ENCODE measurements at regions not wholly inside any gene's neighbourhood (a gene's known extent, or its start where the extent isn't known, plus 50 kb on each side); places are given as distances from the start of the nearest gene placed in this dataset.

- POLR2A ChIA-PET, result no interaction called here
- CTCF ChIA-PET, result no interaction called here
- DNase-seq (ENCODE audit: low read depth, low spot score), result no peak
- TF ChIP-seq SIN3A (IDR thresholded peaks at IDR 0.05; ENCODE audit: borderline replicate concordance, insufficient read depth, low read depth, low read length) (no peak), POLR2AphosphoS5 (IDR thresholded peaks at IDR 0.05; ENCODE audit: low read depth, low read length) (no peak)
- ATAC-seq, result no peak
- in situ Hi-C loops (cut with HindIII; ENCODE audit: low pct_unique_long_range_greater_than_20kb, low sequenced_read_pairs) (no loop called here), intact Hi-C loops (cut with micrococcal nuclease; ENCODE audit: unreplicated experiment) (no loop called here)
- BruUV-seq (replicated peaks), result no TSS peak
- Histone ChIP-seq H3K4me3 (ENCODE audit: low read depth in 2 of 2, low read length in 2 of 2) (no peak overlapping the region), H3K27me3 (ENCODE audit: control insufficient read depth, insufficient read depth, low read length) (no peaks in the 10 kb centered on the region), H3K27ac (ENCODE audit: low read length) (no peak overlapping the region), H3K4me1 (ENCODE audit: control insufficient read depth, insufficient read depth, low read length) (no peaks in the 10 kb centered on the region), H3K9me3 (ENCODE audit: control insufficient read depth, insufficient read depth, low read depth, low read length) (no peaks in the 10 kb centered on the region), H3K36me3 (ENCODE audit: control insufficient read depth, insufficient read depth, low read length) (no peaks in the 10 kb centered on the region)
These were observed 281.4 kb upstream of the DYNLRB2 start for GRCh38 chr16:80259290-80259805.

DNA sequence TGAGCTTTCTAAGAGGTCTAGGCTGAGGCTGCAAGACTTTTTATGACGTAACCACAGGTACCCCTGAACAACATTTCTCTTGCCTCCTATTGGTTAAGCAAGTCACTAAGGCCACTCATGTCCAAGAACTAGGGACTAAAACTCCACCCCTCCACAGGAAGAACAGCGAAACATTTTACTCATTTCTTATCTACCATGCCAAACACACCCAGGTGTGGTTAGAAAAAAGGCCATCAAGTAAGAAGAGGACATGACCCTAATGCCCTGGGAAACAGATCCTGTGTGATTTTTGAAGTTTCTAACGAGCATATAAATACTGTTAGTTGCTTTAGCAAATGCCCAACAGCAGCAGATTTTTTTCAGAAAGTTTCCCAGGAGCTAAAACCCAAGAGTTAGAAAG is 282.4 kb upstream of the DYNLRB2 start:
- BruUV-seq (replicated peaks), result no TSS peak

More for the DNA sequence above, 282.4 kb upstream of the DYNLRB2 start:
- Histone ChIP-seq H3K4me1 (ENCODE audit: control insufficient read depth, insufficient read depth, low read length) (no peaks in the 10 kb centered on the region), H3K27ac (ENCODE audit: low read length) (no peak overlapping the region), H3K4me3 (ENCODE audit: low read depth in 2 of 2, low read length in 2 of 2) (no peak overlapping the region), H3K36me3 (ENCODE audit: control insufficient read depth, insufficient read depth, low read length) (no peaks in the 10 kb centered on the region), H3K27me3 (ENCODE audit: control insufficient read depth, insufficient read depth, low read length) (no peaks in the 10 kb centered on the region), H3K9me3 (ENCODE audit: control insufficient read depth, insufficient read depth, low read depth, low read length) (no peaks in the 10 kb centered on the region)
- POLR2A ChIA-PET, result no interaction called here
- CTCF ChIA-PET, result no interaction called here
- ATAC-seq, result no peak
- no peak for DNase-seq (ENCODE audit: low read depth, low spot score)
- intact Hi-C loops (cut with micrococcal nuclease; ENCODE audit: unreplicated experiment) (no loop called here), in situ Hi-C loops (cut with HindIII; ENCODE audit: low pct_unique_long_range_greater_than_20kb, low sequenced_read_pairs) (no loop called here)
- TF ChIP-seq REST (IDR thresholded peaks at IDR 0.05; ENCODE audit: insufficient read depth in 1 of 2, low read depth in 2 of 2, low read length in 1 of 2) (no peak), TCF7L2 (IDR thresholded peaks at IDR 0.05; ENCODE audit: low read depth, low read length) (no peak), POLR2AphosphoS5 (IDR thresholded peaks at IDR 0.05; ENCODE audit: low read depth, low read length) (no peak), SIN3A (IDR thresholded peaks at IDR 0.05; ENCODE audit: borderline replicate concordance, insufficient read depth, low read depth, low read length) (no peak), CTCF (IDR thresholded peaks at IDR 0.05) (no peak)
